Neural cell (in vitro differentiated cells): ENCODE measurements at regions not wholly inside any gene's neighbourhood (a gene's known extent, or its start where the extent isn't known, plus 50 kb on each side); places are given as distances from the start of the nearest gene placed in this dataset.

Experiments
- H2AFZ ChIP-seq: fragments of 200-600, 300-800 bp; sonication (generic), shearing (Covaris generic); 2 replicates; pipeline ENCODE4 v1.6.0; 2014; ENCODE audit warnings: low read depth, mild to moderate bottlenecking, antibody characterized with exemption, low read length, moderate library complexity
- H3F3A ChIP-seq: fragments of 200-600 bp; shearing (Covaris generic); 2 replicates; pipeline ENCODE4 v1.6.1; 2016; ENCODE audit warnings: mild to moderate bottlenecking, moderate library complexity, mixed read lengths, antibody characterized with exemption, low read length; ENCODE audit not compliant: insufficient read depth, poor library complexity, severe bottlenecking
- H3K27ac ChIP-seq: fragments of 200-600, 300-800 bp; sonication (generic), shearing (Covaris generic); 2 replicates; pipeline ENCODE4 v1.5.1; 2014; ENCODE audit warnings: mild to moderate bottlenecking, low read length, moderate library complexity
- H3K27me3 ChIP-seq: fragments of 300-800, 200-600 bp; sonication (generic), shearing (Covaris generic); 2 replicates; pipeline ENCODE4 v1.6.0; 2014; ENCODE audit warnings: mild to moderate bottlenecking, low read depth, low read length, moderate library complexity; ENCODE audit not compliant: insufficient read depth
- H3K36me3 ChIP-seq: fragments of 300-800, 200-600 bp; sonication (generic), shearing (Covaris generic); 2 replicates; pipeline ENCODE4 v1.5.1; 2014; ENCODE audit warnings: mild to moderate bottlenecking, antibody characterized with exemption, low read length, moderate library complexity; ENCODE audit not compliant: insufficient read depth
- H3K4me2 ChIP-seq: fragments of 300-800, 200-600 bp; sonication (generic), shearing (Covaris generic); 2 replicates; pipeline ENCODE4 v1.6.0; 2014; ENCODE audit warnings: mild to moderate bottlenecking, low read length
- H3K4me3 ChIP-seq: fragments of 300-800, 200-600 bp; sonication (generic), shearing (Covaris generic); 2 replicates; pipeline ENCODE4 v1.5.1; 2014; ENCODE audit warnings: mild to moderate bottlenecking, low read length, moderate library complexity
- H3K79me2 ChIP-seq: fragments of 200-600 bp; shearing (Covaris generic); replicated peaks from 2 replicates; pipeline ENCODE4 v1.6.0; 2014; ENCODE audit warnings: mild to moderate bottlenecking, low read length, moderate library complexity; ENCODE audit not compliant: insufficient read depth
- H3K9ac ChIP-seq: fragments of 300-800, 200-600 bp; sonication (generic), shearing (Covaris generic); 2 replicates; pipeline ENCODE4 v1.6.1; 2016; ENCODE audit warnings: mild to moderate bottlenecking, low read length, mixed read lengths
- H3K9me2 ChIP-seq: fragments of 200-600 bp; shearing (Covaris generic); 2 replicates; pipeline ENCODE4 v1.6.1; 2016; ENCODE audit warnings: mild to moderate bottlenecking, low read length, mixed read lengths; ENCODE audit not compliant: insufficient read depth
- H3K9me3 ChIP-seq: fragments of 200-600, 300-800 bp; sonication (generic), shearing (Covaris generic); 2 replicates; pipeline ENCODE4 v1.6.1; 2016; ENCODE audit warnings: mild to moderate bottlenecking, mixed run types, low read length, moderate library complexity, mixed read lengths
- H4K20me1 ChIP-seq: fragments of 200-600 bp; shearing (Covaris generic); 2 replicates; pipeline ENCODE4 v1.6.1; 2016; ENCODE audit warnings: mild to moderate bottlenecking, mixed run types; ENCODE audit not compliant: insufficient read depth
- CTCF ChIP-seq: fragments of 450-650 bp; IDR thresholded peaks from 2 replicates; pipeline ENCODE4 v1.5.1; 2014; ENCODE audit warnings: antibody characterized with exemption, mild to moderate bottlenecking, moderate library complexity; ENCODE audit not compliant: poor library complexity, severe bottlenecking
- EP300 ChIP-seq: fragments of 450-650 bp; conservative IDR thresholded peaks from 2 replicates; pipeline ENCODE4 v1.6.1; 2014; ENCODE audit warnings: antibody characterized with exemption, mild to moderate bottlenecking, moderate library complexity; ENCODE audit not compliant: poor library complexity, severe bottlenecking
- EZH2 ChIP-seq: fragments of 200-600, 300-800 bp; shearing (Covaris generic), sonication (generic); IDR thresholded peaks from 2 replicates; pipeline ENCODE4 v1.6.1; 2014; ENCODE audit warnings: antibody characterized with exemption, low read length, borderline replicate concordance, mild to moderate bottlenecking; ENCODE audit not compliant: insufficient read depth, poor library complexity, severe bottlenecking
- MXI1 ChIP-seq: fragments of 450-650 bp; conservative IDR thresholded peaks from 2 replicates; pipeline ENCODE4 v1.6.1; 2014; ENCODE audit warnings: antibody characterized with exemption, mild to moderate bottlenecking; ENCODE audit not compliant: poor library complexity, severe bottlenecking
- POLR2AphosphoS5 ChIP-seq: IDR thresholded peaks from 2 replicates; pipeline ENCODE4 v1.6.1; 2012
- RAD21 ChIP-seq: fragments of 450-650 bp; conservative IDR thresholded peaks from 2 replicates; pipeline ENCODE4 v1.6.1; 2014; ENCODE audit warnings: antibody characterized with exemption, mild to moderate bottlenecking, moderate library complexity
- SMC3 ChIP-seq: fragments of 450-650 bp; conservative IDR thresholded peaks from 2 replicates; pipeline ENCODE4 v1.6.1; 2014; ENCODE audit warnings: antibody characterized with exemption, mild to moderate bottlenecking, moderate library complexity; ENCODE audit not compliant: poor library complexity
- TAF1 ChIP-seq: IDR thresholded peaks from 2 replicates; pipeline ENCODE4 v1.6.1; 2012; ENCODE audit warnings: low read depth
- TF ChIP-seq, protein P1 (sequence below): IDR thresholded peaks from 2 replicates; pipeline ENCODE4 v1.6.1; 2012; ENCODE audit warnings: borderline replicate concordance

DNA sequence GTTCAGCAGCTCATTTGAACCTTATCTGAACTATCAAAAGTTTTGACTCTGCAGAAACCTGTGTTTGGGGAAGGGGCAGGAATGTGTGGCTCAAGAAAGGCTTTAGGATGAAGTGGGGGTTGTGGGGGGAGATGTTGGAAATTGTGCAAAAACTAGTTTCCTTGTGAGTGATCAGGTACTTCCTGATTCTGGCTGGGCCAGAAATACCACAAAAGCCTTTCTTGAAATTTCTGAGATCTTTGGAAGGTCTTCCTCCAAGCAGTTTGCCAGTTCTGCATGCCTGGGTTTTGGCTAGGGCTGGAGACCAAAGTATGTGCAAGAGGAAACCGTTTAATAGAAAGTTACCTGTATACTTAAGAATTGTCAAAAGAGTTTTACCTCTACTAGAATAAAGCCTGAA is 116.6 kb downstream of the BMP2 start:
- no peak overlapping the region for H3K9ac ChIP-seq
- no peaks in the 10 kb centered on the region for H3F3A ChIP-seq
- no peak overlapping the region for H3K27ac ChIP-seq
- H3K4me2 ChIP-seq, result no peak overlapping the region
- H3K36me3 ChIP-seq, result no peaks in the 10 kb centered on the region
- no peak overlapping the region for H3K4me3 ChIP-seq
- H3K9me3 ChIP-seq, result no peaks in the 10 kb centered on the region
- no peak for TF ChIP-seq TAF1
- TF ChIP-seq EP300, result no peak
- no peak for TF ChIP-seq RAD21
- no peak for TF ChIP-seq CTCF
- no peak for TF ChIP-seq SMC3
- TF ChIP-seq, protein P1, sequence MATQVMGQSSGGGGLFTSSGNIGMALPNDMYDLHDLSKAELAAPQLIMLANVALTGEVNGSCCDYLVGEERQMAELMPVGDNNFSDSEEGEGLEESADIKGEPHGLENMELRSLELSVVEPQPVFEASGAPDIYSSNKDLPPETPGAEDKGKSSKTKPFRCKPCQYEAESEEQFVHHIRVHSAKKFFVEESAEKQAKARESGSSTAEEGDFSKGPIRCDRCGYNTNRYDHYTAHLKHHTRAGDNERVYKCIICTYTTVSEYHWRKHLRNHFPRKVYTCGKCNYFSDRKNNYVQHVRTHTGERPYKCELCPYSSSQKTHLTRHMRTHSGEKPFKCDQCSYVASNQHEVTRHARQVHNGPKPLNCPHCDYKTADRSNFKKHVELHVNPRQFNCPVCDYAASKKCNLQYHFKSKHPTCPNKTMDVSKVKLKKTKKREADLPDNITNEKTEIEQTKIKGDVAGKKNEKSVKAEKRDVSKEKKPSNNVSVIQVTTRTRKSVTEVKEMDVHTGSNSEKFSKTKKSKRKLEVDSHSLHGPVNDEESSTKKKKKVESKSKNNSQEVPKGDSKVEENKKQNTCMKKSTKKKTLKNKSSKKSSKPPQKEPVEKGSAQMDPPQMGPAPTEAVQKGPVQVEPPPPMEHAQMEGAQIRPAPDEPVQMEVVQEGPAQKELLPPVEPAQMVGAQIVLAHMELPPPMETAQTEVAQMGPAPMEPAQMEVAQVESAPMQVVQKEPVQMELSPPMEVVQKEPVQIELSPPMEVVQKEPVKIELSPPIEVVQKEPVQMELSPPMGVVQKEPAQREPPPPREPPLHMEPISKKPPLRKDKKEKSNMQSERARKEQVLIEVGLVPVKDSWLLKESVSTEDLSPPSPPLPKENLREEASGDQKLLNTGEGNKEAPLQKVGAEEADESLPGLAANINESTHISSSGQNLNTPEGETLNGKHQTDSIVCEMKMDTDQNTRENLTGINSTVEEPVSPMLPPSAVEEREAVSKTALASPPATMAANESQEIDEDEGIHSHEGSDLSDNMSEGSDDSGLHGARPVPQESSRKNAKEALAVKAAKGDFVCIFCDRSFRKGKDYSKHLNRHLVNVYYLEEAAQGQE, result no peak
- TF ChIP-seq POLR2AphosphoS5, result no peak
- no peak for TF ChIP-seq EZH2
- no peak for TF ChIP-seq MXI1
- no peaks in the 10 kb centered on the region for H3K9me2 ChIP-seq
- H3K79me2 ChIP-seq, result no peaks in the 10 kb centered on the region
- no peaks in the 10 kb centered on the region for H3K27me3 ChIP-seq
- no peak overlapping the region for H2AFZ ChIP-seq
- H4K20me1 ChIP-seq, result no peaks in the 10 kb centered on the region

GRCh38 chr20:6886065-6886729 is 118.7 kb downstream of the BMP2 start:
- H3F3A ChIP-seq, result no peaks in the 10 kb centered on the region

GRCh38 chr20:6887966-6888365 is 120.5 kb downstream of the BMP2 start:
- no peak overlapping the region for H3K4me2 ChIP-seq
- no peak for TF ChIP-seq SMC3
- TF ChIP-seq CTCF, result no peak
- TF ChIP-seq, protein P1, result no peak
- TF ChIP-seq RAD21, result no peak
- no peak for TF ChIP-seq TAF1
- no peak for TF ChIP-seq EP300
- no peak for TF ChIP-seq MXI1
- no peak for TF ChIP-seq POLR2AphosphoS5
- TF ChIP-seq EZH2, result no peak

More at GRCh38 chr20:6886065-6886729, 118.7 kb downstream of the BMP2 start:
- no peaks in the 10 kb centered on the region for H3K27me3 ChIP-seq
- no peak overlapping the region for H3K9ac ChIP-seq
- H3K4me3 ChIP-seq, result peak overlapping the region; percentile 9
- TF ChIP-seq POLR2AphosphoS5 (peak; percentile 6), TAF1 (no peak)
- no peaks in the 10 kb centered on the region for H4K20me1 ChIP-seq
- H3K79me2 ChIP-seq, result no peaks in the 10 kb centered on the region
- H2AFZ ChIP-seq, result no peak overlapping the region
- no peak overlapping the region for H3K27ac ChIP-seq
- H3K4me2 ChIP-seq, result no peak overlapping the region
- no peaks in the 10 kb centered on the region for H3K9me2 ChIP-seq
- H3K36me3 ChIP-seq, result no peaks in the 10 kb centered on the region
- no peaks in the 10 kb centered on the region for H3K9me3 ChIP-seq

More at GRCh38 chr20:6887966-6888365, 120.5 kb downstream of the BMP2 start:
- H3K36me3 ChIP-seq, result no peaks in the 10 kb centered on the region
- H3K27ac ChIP-seq, result no peak overlapping the region
- no peaks in the 10 kb centered on the region for H3K79me2 ChIP-seq
- H3F3A ChIP-seq, result no peaks in the 10 kb centered on the region
- no peaks in the 10 kb centered on the region for H3K27me3 ChIP-seq
- no peak overlapping the region for H2AFZ ChIP-seq
- H3K9me3 ChIP-seq, result no peaks in the 10 kb centered on the region
- no peak overlapping the region for H3K9ac ChIP-seq
- H3K9me2 ChIP-seq, result no peaks in the 10 kb centered on the region
- no peak overlapping the region for H3K4me3 ChIP-seq
- H4K20me1 ChIP-seq, result no peaks in the 10 kb centered on the region
